Stimulated activated CD8-positive, alpha-beta memory T cell treated with anti-CD3 and anti-CD28 coated beads, Interleukin-7, amount 100 ng/mL, for 4 hours (primary cell): ENCODE measurements at regions not wholly inside any gene's neighbourhood (a gene's known extent, or its start where the extent isn't known, plus 50 kb on each side); places are given as distances from the start of the nearest gene placed in this dataset.
"Not testable (repeated sequence)": the region's sequence is repeated elsewhere in the genome, so short reads cannot be mapped to it uniquely, and the experiment has no call there.

Experiments
- DNase-seq, 2 donors: peaks; one replicate each; pipeline ENCODE4 v3.0.0-alpha.2; 2020; ENCODE audit warnings: low read depth in 2 of 2

DNA sequence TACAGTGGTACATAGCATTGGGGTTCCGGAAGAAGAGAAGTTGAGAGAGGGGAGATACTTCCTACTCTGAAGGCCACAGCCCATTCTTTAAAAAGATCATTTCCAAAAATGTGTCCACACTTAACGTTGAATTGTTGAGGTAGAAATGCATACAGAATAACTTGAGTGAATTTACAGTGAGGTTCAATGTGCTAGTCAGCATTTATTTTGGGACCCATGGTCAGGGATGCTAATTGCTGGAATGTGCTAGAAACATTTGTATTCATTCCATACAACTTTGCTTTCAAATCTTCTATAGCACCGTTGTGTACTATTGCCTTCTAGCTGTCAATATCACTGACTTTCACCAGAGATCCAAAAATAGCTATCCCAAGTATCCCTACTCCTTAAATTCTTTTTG lies 325.9 kb downstream of the SATB2 start:
- no peak for DNase-seq

DNA sequence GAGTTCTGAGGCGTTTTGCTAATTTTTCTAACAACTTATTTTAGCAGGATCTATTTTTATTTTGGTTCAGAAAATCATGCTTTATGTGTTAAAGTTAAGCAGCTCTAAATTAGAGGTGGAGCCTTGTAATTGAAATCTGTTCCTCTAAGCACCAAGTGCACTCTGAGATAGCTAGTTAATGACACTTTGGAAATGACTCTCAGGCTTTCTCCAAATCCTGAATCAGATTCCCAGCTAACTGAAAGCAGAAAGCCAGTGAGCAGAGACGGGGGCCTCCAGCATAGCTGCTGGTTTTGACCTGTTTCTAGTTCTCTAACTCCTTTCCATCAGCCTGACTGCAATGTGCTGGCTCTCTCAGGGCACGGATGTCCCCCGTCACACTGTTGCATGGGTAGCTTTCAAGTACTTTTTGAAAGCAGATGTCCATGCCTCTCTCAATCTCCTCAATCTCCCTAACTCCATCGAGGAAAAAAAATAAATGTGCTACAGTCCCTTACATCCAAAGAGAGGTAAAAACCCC lies 326.5 kb downstream of the SATB2 start:
- DNase-seq: no peak

DNA sequence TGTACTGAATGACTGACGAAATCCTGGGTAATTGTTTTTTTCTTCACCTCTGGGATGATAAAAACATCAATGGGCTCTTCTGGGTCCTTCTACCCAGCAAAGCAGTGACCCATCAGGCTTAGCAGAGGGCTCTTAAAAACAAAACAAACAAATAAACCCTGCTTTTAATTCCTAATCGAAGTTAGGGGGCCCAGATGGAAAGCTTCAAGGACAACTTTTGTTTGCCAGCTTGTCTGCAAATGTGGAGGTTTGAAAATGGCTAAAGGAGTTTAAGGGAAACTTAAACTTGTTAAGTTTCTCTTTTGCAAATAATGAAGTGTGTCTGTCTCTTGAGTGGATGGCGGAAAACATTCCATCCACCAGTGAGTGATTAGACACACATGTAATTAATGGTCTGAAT lies 327.2 kb downstream of the SATB2 start:
- DNase-seq: no peak

DNA sequence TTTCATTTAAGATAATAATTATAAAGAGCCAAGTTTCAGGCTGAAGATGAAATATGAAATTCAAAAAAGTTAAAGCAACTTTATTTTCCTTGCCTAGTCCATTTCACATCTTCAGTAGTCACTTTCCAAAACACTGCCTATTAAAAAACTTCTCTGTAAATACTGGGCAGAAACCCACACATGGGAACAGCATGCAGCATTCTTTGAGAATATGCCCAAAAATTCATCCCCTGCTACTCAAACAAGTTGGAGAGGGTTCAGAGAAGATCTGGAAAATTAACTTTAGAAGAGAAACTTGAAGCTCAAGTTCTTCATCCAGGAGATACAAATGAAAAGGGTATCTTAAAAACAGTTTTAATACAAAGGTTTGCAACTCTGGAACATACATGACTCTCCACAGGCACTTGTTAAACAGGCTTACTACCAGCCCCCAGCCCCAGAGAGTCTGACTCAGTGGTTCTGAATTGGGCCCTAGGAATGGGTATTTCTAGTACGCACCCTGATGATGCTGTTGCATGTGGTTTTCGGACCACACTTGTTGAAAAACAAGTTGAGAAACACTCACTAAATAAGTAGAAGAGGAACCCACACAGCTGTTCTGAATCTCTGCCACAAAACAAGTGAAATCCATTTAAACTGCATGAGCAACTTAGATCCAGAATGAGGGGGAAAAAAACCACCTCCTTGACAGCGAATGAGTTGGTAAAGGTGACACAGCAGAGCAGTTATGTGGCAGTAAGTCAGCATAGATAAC lies 329.1 kb downstream of the SATB2 start:
- DNase-seq: no peak

DNA sequence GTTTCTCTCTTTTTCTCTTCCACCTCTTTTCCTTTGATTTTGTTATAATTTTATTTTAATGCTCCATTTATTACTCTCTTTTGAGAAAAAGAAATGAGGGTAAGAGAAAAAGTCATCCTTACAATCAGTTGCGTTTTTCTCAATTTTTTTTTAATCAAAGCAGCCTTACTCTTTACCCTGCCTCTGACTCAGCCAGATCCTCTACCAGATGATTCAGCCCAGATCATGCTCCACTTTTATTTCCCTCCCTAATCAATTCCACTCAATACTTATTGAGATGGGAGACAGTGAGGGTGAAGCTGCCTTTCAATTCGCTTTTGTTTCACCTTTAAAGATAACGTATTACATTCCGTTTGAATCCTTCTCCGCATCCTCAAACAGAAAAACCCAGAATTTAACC lies 337.9 kb downstream of the SATB2 start:
- DNase-seq: no peak

DNA sequence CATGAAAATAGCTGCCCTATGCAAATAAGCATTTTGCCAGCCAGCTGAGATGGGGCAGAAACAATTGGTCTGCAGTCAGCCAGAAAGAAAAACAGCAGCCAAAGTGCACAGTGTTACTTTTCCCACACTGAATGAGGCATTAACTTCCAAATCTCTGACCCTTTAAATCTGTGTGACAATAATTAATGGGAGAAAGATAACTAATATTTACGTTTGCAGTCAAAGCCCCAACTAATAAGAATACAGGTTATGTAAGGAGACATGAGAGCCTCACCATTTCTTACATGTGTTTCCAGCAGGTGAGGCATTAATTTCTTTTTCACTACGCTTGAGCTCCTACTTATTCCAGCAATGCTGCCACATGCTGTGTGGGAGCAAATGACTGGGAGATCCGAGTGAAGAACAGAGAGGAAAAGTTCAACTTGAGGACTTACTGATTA lies 339.0 kb downstream of the SATB2 start:
- DNase-seq: no peak

DNA sequence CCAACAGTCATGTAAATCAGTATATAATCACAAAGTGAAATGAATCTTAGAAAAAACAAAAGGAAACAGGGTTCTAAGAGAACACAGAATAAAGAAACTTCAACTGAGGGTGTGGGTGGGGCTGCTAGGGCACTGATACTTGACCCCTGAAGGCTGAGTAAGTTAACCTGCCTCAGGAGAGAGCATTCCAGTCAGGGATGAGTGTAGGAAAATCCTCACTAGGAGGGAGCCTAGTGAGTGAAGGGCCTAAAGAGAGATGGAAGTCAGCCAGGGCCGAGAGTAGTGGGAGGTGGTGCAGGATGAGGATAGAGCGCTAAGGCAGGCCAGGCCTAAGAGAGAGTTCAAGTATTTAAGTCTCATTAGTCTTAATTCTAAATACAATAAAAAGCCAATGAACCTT lies 342.6 kb downstream of the SATB2 start:
- no peak for DNase-seq

DNA sequence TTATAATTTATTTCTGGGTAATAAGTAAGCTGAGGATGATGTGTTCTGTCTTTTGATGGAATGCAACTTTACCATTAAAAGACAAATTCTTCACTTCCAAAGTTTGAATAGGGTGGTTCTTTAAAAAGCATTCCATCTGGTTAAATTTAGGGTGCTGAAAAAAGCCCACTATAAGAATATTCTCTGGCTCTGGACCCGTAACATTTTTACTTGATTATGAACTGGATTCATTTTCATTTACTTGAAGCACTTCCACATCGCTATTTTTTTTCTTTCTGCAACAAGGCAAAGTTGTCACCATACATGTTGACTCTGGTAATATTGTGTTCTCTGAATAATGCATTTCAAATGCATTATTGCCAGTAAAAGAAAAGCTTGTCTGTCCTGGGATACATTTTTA lies 344.6 kb downstream of the SATB2 start:
- no peak for DNase-seq

DNA sequence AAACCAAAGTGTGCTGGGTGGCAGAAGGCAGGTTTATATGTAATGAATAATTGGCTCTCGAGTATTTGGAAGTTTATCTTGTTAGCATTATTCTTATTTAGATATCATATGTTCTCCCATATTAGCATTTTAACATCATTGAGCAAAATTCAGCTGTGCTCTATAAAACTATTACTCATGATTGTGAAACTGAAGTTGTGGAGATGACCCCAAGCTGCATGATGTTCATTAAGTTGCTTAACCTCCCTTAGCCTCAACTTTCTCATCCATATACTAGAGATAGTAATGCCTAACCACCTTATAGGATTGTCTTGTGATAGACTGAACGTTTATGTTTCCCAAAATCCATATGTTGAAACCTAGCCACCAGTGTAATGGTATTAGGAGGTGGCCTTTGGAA lies 346.3 kb downstream of the SATB2 start:
- no peak for DNase-seq

DNA sequence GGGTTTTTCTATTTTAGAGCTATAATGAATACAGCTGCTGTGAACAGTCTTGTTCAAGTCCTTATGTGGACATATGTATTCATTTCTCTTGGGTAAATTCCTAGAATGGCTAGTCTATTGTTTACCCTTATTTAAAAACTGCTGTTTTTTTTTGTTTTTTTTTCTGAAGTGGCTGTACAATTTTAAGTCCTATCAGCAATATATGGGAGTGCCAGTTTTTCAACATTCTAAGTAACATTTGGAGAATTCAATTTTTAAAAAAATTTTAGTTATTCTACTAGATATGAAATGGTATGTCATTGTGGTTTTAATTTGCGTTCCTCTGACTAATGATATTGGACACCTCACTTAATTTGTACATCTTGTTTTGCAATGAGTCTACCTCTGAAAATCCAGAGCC lies 349.7 kb downstream of the SATB2 start:
- no peak for DNase-seq

DNA sequence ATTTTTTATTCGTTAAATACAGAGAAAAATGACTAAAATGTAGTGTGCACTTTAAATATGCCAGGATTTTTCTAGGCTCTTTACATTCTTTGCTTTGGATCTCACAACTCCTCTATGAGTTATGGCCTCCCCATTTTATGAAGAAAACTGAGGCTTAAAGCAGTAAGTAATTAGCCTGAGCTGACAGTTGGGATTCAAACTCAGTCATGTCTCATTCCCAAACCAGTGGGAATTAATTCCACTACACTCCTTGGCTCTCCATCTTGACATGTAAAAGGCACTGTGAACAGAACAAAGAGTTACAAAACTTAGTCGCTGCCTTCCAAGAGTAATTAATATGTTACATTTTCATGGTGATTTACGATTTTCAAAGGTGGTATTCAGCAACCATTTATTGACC lies 351.9 kb downstream of the SATB2 start:
- no peak for DNase-seq

DNA sequence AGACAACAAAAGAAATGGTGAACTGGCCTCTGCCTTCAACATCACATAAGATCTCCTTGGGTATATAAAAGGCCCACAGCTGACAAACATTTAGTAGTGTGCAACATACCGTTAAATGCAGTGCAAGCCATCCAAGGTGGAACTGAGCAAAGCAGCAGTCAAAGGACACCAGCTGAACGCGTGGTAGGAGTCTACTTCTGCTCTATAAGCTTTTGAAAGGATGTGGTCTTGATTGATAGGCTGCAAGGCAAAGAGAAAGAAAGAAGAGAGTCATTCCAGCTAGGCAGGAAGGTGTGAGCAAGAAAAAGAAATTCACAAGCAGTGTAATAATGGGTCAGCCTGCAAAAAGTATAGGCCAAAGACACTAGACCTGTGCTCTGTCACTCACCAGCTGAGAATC lies 356.3 kb downstream of the SATB2 start:
- no peak for DNase-seq

DNA sequence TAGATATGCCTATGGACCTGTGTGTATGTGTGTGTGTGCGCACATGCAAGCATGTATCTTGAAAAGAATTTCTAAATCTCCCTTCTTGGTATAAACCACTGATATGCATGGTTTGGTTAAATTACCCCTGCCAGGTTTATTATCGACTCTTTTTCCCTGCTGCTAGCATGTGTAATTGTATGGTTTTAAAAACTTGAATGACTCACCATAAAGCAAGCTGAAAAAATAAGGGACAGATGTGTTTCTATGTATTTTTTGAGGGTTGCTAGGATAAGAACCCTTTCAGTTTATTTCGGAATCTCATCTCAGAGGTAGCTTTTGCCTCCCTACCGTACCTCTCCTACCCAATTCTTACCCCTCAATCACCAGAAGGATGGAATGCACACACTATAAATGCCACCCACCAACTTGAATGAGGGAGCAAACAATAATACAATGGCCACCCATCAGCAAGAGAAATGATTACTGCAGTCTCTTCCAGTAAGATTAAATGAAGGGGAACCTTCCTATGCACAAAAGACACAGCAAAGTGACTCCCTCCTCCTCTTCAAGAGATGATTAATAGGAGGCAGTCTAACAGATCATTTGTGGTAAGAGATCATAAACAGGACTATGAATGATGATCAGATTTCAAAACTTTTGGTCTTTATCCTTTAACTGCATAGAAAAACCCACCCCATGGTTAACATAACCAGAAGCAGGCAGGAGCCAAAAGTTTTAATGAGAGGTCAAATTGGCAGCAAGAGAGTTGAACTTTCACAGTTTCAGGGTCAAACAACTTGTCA lies 357.2 kb downstream of the SATB2 start:
- no peak for DNase-seq

DNA sequence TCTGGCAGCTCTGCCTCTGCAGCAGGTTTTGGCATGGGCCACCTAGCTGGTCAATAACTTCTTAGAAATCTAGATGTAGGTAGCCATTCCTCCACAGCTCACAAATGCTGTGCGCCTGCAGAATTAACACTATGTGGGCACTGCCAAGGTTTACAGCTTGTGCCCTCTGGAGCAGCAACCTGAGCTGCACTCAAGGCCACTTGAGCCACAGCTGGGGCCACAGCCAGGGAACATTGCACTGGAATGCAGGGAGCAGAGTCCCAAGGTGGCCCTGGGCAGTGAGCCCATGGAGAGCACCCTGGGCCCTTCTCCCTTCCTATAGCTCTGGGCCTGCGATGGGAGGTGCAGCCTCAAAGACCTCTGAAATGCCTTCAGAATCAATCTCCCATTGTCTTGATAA lies 365.3 kb downstream of the SATB2 start:
- DNase-seq: no peak

DNA sequence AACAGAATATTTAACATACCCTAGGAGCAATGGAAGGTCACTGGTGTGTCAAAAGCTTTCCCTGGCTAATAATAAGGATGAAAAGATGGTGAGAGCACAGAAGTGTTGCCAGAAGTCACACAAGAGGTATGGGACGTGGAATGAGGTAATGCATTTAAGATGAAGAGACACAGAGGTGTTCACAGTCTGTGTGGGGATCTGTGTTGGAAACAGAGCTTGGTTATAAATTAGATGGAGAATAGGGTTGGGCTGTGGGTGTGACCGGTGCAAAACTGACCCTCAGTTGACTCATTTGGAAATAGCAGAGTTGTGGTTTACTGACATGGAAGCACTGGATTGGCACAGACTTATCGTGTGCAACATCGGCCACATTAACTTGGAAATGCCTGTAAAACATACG lies 372.5 kb downstream of the SATB2 start:
- no peak for DNase-seq

DNA sequence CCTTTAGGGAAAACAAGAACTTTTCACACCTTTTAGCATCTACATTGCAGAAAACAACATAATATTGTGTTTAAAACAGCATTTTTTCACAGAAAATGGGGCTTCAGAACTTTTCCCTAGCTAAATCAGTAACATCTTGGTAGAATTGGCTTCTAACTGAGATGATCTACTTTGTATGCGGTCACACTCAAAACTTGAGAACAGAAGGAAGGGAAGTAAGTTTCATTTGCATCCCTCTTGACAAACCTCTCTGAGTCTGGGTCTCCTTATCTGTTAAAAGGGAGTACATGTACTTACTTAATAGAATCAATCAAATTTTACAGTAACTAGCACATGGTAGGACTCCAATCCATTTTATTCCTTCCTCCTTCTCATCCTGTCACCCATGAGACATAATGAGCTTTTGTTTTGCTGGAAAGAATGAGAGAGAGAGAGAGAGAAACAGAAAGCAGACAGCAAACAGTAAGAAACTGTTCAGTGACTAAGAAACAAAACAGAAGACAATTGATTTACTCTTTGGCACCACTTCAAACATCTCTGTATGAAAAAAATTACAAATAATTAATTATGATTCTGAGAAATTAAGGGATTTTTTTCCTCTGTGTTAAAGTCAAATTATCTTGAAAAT lies 387.3 kb downstream of the SATB2 start:
- no peak for DNase-seq

DNA sequence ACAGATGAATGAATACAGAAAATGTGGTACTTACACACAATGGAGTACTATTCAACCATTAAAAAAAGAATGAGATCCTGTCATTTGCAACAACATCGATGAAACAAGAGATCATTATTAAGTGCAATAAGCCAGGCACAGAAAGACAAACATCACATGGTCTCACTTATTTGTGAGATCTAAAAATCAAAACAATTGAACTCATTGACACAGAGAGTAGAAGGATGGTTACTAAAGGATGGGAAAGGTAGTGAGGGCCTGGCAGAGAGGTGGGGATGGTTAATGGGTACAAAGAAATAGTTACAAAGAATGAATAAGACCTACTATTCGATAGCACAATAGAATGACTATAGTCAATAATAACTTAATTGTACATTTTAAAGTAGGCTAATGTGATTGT lies 393.5 kb downstream of the SATB2 start:
- no peak for DNase-seq

DNA sequence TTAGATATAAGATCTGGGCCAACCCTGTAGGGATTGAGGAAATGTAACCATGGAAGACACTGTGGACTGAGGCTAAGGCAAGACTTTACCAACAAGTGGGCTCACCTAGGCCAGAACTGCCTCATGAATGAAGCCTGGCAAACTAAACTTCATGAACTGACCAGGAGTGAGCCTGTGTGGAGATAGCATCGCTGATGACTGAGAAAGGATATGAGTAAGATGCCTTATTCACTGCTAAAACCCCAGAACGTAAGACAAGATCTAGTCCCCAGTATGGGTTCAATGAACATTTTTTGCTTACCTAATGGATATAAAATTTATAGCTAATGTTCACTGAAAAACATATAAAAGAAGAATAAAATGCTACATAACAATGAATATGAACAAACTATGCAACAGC lies 399.8 kb downstream of the SATB2 start:
- DNase-seq: no peak

DNA sequence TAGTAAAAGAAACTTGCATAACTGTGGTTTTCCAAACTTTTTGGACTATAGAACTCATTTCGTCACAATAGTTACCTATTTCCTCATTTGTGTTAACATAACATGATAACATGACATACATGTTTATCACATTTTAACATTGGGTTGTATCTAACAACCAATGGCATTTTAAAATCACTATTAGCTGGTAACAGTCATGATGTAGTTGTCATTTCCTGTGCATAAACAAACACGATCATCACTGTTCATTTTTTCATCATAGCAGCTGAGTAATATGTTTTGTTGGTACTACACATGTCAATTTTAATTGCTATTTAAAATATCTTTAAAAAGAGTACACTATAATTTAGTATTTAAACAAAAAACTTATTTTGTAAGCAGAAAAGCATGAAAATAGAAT lies 402.4 kb downstream of the SATB2 start:
- no peak for DNase-seq

DNA sequence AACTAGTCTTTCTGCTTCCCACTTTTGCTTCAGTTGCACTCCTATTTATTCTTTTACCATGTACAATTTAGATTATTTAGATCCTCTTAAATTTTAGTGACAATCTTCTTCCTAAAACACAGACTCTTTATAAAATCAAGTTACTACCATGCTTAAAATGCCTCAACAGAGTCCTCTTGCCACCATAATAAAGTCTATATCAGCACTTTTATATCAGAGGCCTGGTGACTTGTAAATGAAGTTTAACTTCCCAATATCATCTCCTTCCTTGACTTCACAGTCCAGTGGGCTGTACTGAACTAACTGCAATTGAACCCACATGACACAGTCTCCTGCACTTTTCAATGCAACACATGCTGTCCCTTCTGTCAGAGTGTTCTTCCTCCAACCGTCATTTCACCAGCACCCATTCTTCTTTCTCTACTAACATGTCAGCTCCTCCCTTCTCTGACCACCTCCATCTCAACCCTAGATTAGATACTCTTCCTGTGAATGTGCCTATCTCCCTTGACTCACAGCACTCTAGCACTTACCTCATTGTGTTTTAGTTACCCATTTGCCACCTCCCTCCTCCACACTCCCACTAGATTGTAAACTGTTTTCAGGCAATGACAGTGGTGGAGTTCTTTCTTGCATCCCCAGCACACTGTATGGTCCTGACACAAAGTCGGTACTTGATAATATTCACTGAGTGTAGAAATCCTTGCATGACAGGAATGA lies 414.9 kb downstream of the SATB2 start:
- no peak for DNase-seq

DNA sequence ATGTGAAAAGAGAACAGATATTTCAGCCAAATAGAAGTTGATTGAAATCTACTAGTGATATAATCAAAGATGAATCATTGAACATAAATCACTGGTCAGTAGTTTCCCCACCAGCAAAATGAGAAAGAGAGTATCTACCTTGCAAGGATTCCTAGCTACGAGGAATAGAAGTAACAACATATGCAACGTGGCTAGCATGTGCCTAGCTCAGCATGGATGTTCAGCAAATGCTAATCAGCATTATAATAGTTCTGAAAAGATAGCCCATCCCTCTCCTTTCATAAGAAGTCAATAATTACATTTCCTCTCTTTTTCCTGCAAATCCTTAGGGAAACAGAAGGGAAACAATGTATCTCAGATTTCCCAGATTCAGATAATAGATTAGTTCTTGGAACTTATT lies 417.2 kb downstream of the SATB2 start:
- no peak for DNase-seq

DNA sequence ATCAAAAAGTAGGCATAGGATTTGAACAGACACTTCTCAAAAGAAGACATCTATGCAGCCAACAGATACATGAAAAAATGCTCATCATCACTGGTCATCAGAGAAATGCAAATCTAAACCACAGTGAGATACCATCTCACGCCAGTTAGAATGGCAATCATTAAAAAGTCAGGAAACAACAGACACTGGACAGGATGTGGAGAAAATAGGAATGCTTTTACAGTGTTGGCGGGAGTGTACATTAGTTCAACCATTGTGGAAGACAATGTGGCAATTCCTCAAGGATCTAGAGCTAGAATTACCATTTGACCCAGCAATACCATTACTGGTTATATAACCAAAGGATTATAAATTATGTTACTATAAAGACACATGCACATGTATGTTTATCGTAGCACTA lies 424.0 kb downstream of the SATB2 start:
- not testable (repeated sequence) for DNase-seq
